CMK (cell line): ENCODE measurements at regions not wholly inside any gene's neighbourhood (a gene's known extent, or its start where the extent isn't known, plus 50 kb on each side); places are given as distances from the start of the nearest gene placed in this dataset.

ENCODE experiments used
- DNase-seq: peaks from one replicate; pipeline ENCODE4 v3.0.0-alpha.2; 2010; ENCODE audit warnings: low read depth

- DNase-seq = no peak
These were observed 53.0 kb upstream of the MLIP start for GRCh38 chr6:54058236-54058635.

DNA sequence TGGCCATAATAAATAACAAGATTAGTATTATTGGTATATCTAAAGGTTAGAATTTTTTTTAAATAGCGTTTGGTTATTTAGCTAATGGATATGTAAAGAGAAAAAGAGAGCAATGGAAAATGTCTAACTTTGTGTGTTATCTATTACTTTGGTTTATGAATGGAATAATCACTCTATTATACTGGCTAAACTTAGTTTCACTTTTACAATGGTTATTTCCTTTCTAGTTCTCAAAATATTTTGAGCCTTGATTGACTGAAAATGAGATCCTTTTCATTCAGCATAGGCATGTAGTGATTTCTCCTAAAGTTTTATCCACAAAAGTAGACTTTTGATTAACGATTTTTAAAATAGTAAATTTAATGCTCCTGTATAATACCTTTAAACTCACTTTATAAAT is 51.6 kb upstream of the MLIP start:
- DNase-seq = no peak

DNA sequence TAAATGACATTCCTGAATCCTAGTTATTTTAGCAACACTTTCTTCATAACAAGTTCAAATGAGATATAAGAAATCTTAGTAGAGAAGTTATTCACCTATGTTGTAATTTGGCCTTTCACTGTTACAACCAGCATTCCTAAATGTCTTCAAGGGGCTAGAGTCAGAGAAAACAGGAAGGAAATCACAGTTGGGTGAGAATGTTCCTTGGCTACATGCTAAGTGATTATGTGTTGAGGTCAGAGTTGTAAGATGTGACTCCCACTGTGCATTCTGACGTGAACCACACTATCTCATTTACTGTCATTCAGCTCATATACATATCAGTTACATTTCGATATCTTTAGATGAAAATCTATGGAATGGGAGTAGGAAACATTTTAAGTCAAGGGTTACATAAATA is 51.0 kb upstream of the MLIP start:
- no peak for DNase-seq
